HG03066 (cell line): ENCODE measurements at regions not wholly inside any gene's neighbourhood (a gene's known extent, or its start where the extent isn't known, plus 50 kb on each side); places are given as distances from the start of the nearest gene placed in this dataset.

ENCODE experiments used
- ATAC-seq: cut with Tn5 transposase; IDR thresholded peaks from one replicate; pipeline ENCODE4 v1.9.1; 2021; ENCODE audit warnings: low read depth; ENCODE audit not compliant: unreplicated experiment

DNA sequence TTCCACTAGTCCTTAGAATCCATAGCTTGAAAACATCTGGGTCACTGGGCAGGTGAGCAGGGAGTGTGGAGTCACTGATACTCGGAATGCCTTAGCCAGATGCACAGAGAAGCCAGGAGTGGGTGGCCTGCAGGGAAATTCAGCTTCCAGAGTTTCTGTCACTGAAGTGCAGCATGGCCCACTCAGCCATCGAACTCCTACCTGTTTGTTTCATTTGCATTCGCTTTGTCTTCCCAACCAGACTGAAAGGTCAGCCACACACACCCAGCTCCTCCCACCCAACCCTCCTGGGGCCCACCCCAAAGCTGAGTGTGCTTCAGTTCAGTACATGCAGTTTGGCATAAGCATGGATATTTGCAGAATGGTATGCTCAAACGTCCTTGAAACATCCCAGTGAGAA lies 124.5 kb upstream of the ATP10A start:
- no peak for ATAC-seq

- no peak for ATAC-seq
Measured at GRCh38 chr15:25985165-25985564, 122.0 kb upstream of the ATP10A start.

DNA sequence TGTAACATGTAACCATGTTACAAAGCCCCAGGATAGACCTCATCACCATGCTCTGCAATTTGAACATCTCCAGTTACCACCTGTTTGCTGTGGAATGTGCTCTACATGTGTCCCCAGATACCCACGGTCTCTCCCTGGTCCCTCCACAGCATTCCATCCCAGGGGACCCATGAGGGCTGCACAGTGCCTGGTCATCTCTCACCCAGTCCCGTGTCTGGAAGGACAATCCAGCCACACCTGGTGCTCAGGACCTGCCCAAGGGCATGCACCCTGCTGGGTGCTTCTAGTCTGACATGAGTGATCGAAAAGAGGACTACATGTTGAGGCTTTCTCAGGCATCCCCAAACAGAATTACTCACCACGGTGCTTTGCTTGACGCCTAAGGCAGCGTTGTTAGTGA lies 119.6 kb upstream of the ATP10A start:
- no peak for ATAC-seq

GRCh38 chr15:25981114-25981513 lies 118.0 kb upstream of the ATP10A start:
- ATAC-seq = no peak

DNA sequence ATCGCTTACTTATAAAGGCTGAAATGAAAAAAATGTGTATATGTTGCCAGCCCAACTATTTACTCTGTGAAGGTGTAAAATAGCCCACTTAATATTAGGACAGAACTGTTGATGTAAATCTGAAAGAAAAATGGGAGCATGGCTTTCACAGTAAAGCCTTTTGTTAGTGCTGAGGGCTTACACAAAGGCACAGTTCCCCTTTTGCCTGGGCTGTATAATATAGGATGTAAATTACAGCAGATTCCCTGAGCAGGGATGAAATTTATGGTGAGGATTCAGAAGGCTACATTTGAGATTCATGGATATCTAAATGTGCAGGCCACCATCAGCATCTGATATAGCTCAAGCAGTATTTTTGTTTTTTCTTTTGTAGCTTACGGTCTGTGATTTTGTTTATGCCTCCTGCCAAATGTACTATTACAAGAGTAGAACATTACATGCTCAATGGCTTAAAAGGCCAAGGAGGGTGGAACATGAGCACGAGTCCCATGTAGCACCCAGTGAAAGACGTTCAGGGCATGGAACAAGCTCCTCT lies 109.1 kb upstream of the ATP10A start:
- ATAC-seq = no peak

GRCh38 chr15:25971053-25971452 lies 107.9 kb upstream of the ATP10A start:
- ATAC-seq = no peak

GRCh38 chr15:25969886-25970285 lies 106.8 kb upstream of the ATP10A start:
- ATAC-seq = no peak

DNA sequence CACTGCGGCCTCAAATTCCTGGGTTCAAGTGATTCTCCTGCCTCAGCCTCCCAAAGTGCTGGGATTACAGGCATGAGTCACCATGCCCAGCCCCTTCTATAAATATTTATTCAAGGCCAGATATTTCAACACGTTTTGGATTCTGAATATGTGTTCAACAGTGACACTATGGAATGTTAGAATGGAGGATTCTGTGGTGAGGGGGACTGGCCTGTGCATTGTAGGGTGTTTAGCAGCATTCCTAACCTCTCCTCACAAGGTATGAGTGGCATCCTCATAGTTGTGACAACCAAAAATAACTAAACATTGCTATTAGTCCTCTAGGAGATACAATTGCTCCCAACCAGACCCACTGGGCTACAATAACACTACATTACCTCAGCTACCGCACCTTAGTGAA lies 104.0 kb upstream of the ATP10A start:
- no peak for ATAC-seq

DNA sequence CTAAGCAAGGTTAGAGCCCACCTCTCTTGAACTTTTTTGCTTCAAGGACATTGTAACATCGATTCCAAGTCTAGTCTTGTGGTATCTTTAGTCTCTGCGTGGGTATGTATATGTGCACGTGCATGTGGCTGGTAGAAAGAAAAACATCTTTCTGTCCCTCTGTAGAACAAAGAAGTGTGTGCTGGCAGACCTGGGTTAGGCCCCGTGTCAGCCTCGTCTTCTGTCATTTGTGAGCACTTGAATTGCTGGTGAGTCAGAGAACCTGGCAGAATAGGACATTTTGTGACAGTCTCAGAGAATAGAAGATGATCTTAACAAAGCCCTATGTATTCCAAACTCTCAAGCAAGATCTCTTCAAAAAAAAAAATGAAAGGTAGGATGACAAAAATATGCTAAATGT lies 102.2 kb upstream of the ATP10A start:
- no peak for ATAC-seq

DNA sequence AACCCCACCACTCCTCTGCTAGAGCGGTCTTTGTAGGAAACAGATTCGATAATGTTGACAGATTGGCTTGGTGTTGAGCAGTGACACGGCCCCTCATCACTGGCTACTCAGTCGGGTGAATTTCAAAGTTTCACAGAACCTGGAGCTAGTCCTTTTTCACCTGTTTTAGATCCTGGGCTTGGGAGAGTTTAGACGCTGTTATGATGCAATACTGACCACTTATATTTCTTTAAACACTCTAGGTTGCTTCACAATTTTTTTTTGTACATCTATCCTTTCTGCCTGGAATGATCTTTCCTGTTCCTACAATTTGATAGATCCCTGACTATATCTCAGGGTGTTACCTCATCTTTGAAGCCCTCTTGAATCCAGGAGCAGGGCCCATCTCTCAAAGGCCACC lies 97.1 kb upstream of the ATP10A start:
- ATAC-seq = no peak

DNA sequence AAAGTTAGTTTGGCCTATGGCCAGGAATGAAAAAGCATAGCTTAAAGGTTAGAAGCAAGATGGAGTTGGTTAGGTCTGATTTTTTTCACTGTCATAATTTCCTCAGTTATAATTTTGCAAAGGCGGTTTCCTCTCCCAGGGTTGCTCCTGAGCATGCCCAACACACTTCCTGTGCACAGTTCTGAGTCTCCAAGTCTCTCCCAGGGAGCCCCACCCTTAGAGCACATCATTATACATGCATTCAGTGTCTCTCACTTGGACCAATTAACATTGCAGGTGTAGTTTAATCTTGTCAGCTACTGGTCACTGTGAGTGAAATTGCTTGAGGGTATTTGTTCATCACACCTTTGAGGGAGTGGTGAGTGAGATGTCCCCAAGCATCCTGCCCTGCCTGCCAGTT lies 96.0 kb upstream of the ATP10A start:
- ATAC-seq = no peak

DNA sequence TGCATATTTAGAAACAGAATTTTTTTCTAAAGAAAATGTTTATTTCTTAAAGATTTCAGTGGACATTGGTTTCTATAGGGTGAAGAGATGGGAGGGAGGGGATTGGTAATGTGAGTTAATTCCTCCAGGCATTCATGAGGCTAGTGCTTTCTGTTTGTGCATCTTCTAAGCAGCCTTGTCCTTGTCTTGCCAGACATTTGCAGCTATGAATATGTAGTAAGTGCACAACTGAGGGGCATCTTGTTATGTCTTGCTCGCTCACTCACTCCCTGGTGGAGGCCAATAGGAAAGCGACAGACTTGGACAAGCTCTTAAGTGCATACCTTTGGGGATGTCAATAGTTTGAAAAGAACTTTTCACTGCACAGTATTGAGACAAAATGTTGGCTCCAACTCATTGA lies 92.5 kb upstream of the ATP10A start:
- no peak for ATAC-seq

DNA sequence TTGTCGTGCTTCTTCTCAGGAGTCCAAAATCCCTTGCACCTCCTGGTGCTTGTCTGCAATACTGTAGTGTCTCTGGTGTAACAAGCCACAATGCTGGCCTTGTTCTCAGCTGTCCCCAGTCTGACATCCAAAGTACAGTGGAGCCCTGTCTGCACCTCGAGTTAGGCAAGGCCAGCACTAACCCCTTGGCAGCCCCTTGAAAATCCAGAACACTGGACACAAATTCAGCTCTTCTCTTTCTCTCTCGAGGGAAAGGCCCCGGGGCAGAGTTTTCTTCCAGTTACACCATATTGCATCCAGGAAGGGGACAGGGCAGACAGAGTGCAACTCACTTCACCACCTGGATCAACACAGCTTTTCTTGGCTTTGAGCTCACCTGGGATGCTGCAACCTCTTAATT lies 91.3 kb upstream of the ATP10A start:
- ATAC-seq = no peak

DNA sequence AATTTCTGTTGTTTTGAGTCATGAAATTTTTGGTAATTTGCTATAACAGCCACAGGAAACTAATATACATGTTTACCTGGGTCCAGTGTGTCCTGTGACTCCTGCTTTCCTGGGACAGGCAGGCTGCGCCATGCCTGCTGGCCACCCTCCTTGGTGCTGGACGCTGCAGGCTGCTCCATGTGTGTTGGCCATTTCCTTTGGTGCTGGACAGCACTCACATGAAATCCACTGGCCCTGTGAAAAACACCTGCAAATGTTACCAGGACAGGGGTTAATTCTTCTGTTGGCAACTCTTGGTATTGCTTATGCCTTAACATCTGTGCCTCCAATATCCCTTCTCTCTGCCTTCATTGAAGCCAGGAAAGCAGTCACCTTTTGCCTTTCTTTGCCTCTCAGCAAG lies 86.9 kb upstream of the ATP10A start:
- ATAC-seq = no peak

- ATAC-seq = no peak
Measured at GRCh38 chr15:25947323-25948314, 84.5 kb upstream of the ATP10A start.

- ATAC-seq = no peak
Measured at GRCh38 chr15:25946241-25946805, 83.2 kb upstream of the ATP10A start.

DNA sequence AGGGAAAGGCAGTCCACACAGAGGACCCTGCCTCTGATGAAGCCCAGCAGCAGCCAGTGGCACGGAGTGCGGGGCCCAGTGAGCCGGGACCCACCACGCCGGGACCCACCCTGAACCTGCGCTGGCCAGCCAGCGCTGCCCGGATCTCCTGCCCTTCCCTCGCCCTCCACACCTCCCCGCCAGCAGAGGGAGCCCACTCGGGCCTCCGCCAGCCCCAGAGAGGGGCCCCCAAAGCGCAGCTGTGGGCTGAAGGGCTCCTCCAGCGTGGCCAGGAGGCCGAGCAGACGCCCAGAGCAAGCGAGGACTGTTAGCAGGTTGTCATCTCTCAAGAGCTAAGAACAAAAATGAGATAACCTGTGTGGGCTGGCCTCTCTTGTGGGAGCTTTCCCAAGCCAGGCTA lies 81.3 kb upstream of the ATP10A start:
- no peak for ATAC-seq

DNA sequence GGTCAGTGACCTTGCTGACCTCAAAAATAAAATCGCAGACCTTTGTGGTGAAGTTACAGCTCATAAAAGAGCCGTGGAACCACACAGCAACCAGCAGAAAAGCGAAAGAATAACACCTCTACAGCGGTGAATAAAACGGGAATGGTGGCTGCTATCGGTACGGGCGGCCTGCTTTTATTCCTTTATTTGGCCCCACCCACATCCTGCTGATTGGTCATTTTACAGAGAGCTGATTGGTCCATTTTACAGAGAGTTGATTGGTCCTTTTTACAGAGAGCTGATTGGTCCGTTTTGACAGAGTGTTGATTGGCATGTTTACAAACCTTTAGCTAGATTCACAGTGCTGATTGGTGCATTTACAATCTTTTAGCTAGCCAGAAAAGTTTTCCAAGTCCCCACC lies 80.7 kb upstream of the ATP10A start:
- no peak for ATAC-seq

DNA sequence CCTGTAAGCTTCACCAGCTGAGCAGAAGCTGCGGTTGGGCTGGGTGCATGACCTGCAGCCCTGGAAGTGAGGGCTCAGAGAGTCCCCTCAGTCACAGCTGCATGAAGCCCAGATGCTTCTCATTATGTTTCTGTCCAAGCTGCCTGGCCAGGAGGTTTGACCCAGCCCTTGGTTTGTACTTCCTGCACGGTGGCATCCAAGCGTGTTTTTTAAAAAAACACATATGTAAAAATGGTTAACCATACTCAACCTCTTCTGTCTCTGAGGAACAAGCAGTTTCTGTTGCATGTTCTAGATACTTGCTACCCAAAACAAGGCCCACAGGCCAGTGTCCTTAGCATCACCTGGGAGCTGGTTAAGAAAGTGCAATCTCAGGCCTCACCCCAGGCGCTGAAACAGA lies 76.0 kb upstream of the ATP10A start:
- no peak for ATAC-seq

- ATAC-seq = no peak
Measured at GRCh38 chr15:25937796-25938195, 74.7 kb upstream of the ATP10A start.

GRCh38 chr15:25936004-25936403 lies 72.9 kb upstream of the ATP10A start:
- ATAC-seq = no peak
